ENCODE measurements at regions not wholly inside any gene's neighbourhood (a gene's known extent, or its start where the extent isn't known, plus 50 kb on each side); places are given as distances from the start of the nearest gene placed in this dataset.
"Not testable (repeated sequence)": the region's sequence is repeated elsewhere in the genome, so short reads cannot be mapped to it uniquely, and the experiment has no call there.

DNA sequence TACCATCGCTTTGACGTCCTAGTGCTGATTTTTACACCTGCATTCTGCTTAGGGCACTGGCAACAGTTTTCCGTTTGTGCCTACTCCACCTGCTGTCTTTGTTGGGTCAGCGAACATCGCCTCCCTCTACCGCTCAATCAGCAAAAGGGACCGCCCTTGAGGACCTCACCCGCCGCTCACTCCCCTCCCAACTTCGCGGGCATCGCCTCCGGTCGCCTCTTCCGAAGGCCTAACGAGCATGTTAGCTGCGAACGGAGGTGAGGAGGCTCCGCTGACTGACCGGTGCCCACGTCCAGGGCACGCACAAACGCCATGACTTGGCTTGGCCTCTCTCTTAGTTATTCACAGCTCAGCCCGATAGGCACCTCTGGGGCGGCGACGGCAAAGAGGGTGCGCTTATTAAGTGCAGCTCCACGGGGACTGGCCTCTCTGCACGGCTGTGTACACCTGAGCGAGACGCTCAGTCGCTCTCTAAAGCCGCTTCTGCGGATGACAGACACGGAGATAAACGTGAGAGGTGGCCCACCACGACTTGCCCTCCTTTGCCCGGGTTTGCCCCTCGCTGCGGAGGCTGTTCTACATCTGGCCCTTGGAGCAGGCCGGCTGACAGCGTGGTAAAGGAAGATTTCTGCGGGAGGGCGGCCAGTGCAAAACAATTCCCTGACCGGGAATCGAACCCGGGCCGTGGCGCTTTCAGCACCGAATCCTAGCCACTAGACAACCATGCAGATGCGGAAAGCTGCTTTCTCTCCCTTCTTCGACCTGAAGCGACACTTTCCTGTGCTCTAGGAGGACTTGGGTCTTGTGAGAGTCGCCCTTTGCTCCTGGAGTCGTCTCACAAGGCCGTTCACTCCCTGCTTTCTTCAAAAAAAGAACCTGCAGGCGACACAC, 81.6 kb upstream of the FCGR1A start:
- not testable (repeated sequence) for DNase-seq

GRCh38 chr1:149708192-149708853, 74.2 kb upstream of the FCGR1A start:
- peak in 8 of 14 donors; percentile 8 to 77 (median 48) for DNase-seq

DNA sequence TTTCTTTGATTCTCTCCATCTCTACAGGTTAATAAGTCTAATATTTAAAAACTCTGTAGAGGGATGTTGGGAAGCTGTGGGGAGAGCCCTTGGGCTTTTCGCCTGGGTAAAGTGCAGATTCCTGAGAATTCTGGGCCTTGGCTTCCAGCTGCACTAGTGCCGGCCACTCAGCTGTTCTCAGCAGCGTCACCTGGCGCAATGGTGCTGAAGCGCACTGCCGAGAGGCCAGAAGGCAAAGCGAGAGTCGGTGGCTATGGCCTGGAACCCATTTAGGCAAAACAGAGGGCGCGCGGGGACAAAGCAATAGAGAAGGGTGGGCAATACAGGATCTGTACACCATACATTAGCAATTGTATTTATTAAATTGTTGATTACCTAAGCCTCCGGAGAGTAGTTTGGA, 70.8 kb upstream of the FCGR1A start:
- DNase-seq = not testable (repeated sequence)

DNA sequence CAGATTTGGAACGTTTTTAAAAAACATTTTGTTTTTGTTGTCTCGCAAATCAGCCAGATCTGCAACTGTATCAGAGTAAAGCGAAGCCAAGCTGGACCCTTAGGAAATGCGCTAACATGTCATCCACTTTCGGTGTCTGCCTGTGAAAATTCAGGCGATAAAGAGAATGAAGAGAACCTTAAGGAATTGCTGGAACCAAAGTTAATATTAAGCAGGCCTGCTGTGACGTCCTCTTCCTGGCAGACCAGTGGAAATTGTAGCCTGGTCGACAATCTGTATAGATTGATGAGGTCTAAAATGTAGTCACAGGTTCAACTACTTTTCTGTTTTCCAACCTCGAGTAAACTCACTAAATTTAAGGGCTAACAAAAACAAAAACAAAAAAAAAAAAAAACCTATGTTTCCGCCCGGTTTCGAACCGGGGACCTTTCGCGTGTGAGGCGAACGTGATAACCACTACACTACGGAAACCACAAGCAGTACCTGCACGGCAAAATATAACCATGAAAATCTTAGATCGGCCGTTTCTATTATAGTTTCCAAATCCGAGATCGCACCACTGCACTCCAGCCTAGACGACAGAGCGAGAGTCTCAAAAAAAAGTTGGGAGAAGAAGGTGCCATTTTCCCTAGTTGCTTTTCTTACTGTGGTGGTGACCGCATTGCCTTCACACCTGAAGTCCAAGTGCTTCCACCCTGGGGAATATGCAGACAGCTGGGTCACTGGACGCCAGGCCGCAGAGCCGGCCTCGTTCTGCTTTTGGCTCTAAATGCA, 70.2 kb upstream of the FCGR1A start:
- peak in 3 of 14 donors; percentile 0 to 56 (median 5) for DNase-seq

- not testable (repeated sequence) for DNase-seq
Observed at GRCh38 chr1:149713513-149713912, 69.0 kb upstream of the FCGR1A start.

DNA sequence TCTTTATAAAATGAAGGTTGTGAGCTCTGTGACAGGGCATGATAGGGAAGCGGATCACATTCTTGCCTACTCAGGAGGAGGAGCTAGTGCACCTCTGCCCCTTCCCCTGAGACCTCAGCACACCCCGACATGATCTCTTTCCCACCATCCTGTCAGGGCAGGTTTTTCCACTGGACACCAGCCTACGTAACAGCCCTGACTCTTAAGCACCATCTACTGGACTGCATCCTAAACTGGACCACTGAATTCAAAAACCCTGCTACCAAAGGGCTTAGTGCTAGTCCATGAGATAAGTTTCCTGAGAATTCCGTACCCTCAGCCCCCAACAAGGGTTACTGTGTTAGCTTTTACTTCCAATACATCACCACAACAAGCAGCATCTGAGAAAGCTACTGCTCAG, 68.5 kb upstream of the FCGR1A start:
- DNase-seq = not testable (repeated sequence)

GRCh38 chr1:149724618-149725302, 57.7 kb upstream of the FCGR1A start:
- not testable (repeated sequence) for DNase-seq

- DNase-seq = not testable (repeated sequence)
Observed at GRCh38 chr1:149726688-149727087, 55.8 kb upstream of the FCGR1A start.

DNA sequence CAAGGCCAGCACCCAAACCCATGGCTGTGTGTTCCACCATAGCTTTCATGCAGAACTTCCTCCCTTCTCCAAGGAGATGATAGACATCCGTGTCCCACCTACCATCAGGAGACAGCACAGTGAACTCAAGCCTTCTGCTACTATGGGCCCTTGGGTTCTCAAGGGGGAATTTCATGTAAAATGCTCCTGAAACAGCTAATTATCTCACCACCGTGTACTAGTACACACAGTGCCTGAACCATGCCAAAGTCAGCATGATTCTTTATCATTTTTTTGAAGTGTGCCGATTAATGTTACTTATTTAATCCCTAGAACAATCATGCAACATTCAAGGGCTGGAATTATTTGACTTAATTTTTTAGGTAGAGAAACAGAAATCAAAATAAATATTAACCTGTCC, 53.9 kb upstream of the FCGR1A start:
- DNase-seq = not testable (repeated sequence)

All from C1 segment of cervical spinal cord (tissue), 14 donors.